GM12865 (cell line): ENCODE measurements at regions not wholly inside any gene's neighbourhood (a gene's known extent, or its start where the extent isn't known, plus 50 kb on each side); places are given as distances from the start of the nearest gene placed in this dataset.

Experiments
- DNase-seq: peaks from one replicate; pipeline ENCODE4 v3.0.0; 2010; ENCODE audit warnings: low read depth
- H3K4me3 ChIP-seq: 2 replicates; pipeline ENCODE4 v1.5.1; 2011; ENCODE audit warnings: mild to moderate bottlenecking, low read depth, low read length, control low read depth
- TF ChIP-seq, protein P1 (sequence below): IDR thresholded peaks from 2 replicates; pipeline ENCODE4 v1.5.1; 2011; ENCODE audit warnings: low read length, control low read depth, low read depth, inconsistent platforms; ENCODE audit not compliant: insufficient read depth; ENCODE audit errors: missing control alignments

DNA sequence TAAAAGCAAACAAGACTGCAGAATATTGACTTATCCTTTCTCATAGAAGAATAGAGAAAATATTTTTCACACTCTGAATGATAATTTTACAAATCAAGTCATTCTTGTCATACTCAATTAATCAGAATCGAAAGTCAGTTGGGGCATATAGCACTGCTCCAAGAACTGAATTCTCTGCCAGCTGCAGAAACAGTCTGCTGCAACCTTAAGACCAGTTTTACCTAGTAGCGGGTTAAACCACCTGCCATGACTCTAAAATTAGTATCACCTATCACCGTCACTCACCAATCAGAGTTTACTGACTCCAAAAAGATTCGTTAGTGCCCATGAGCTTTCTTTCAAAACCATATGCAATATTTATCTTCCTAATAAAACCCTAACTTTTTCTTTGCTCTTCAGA lies 429.0 kb upstream of the GRM3 start:
- H3K4me3 ChIP-seq = no peak overlapping the region
- DNase-seq = no peak
- TF ChIP-seq, protein P1, sequence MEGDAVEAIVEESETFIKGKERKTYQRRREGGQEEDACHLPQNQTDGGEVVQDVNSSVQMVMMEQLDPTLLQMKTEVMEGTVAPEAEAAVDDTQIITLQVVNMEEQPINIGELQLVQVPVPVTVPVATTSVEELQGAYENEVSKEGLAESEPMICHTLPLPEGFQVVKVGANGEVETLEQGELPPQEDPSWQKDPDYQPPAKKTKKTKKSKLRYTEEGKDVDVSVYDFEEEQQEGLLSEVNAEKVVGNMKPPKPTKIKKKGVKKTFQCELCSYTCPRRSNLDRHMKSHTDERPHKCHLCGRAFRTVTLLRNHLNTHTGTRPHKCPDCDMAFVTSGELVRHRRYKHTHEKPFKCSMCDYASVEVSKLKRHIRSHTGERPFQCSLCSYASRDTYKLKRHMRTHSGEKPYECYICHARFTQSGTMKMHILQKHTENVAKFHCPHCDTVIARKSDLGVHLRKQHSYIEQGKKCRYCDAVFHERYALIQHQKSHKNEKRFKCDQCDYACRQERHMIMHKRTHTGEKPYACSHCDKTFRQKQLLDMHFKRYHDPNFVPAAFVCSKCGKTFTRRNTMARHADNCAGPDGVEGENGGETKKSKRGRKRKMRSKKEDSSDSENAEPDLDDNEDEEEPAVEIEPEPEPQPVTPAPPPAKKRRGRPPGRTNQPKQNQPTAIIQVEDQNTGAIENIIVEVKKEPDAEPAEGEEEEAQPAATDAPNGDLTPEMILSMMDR = no peak

DNA sequence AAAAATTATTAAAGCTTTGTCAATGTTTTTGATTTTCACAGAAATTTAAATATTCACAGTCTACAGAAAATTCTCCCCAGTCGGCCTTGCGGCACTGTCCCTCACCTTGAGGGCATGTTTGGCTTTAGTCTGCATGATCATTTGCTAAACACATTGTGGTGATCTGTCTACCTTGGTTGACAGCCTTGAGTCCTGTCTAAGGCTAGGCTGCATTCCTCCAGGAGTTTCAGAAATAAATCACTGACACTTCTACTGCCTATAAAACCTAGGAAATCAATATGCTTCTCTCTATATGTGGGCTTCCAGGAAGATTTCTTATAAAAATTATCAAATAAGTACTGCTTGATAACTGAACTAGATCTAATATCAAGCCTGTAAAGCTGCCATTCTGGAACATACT lies 430.7 kb upstream of the GRM3 start:
- no peak for DNase-seq
- H3K4me3 ChIP-seq = no peak overlapping the region
- TF ChIP-seq, protein P1 = no peak

DNA sequence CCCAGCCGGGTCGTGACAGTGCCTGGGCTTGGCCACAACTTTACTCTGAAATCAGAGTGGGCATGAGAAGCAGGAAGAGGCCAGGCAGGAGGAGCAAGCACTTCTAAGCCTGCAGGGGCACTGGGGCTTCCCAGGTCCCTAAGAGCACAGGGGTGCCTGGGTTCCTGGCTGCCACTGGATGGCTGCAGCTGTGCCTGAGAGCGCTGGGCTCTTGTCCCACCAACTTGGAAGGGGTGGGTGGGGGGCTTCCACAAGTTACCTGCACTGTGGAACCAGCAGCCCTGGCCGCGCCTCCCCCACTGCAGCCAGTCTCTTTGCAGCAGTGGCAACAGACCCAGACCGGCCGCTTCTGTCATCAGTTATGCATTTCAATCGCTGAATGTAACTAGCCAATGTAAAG lies 434.7 kb upstream of the GRM3 start:
- no peak for DNase-seq
- TF ChIP-seq, protein P1 = no peak
- no peak overlapping the region for H3K4me3 ChIP-seq

DNA sequence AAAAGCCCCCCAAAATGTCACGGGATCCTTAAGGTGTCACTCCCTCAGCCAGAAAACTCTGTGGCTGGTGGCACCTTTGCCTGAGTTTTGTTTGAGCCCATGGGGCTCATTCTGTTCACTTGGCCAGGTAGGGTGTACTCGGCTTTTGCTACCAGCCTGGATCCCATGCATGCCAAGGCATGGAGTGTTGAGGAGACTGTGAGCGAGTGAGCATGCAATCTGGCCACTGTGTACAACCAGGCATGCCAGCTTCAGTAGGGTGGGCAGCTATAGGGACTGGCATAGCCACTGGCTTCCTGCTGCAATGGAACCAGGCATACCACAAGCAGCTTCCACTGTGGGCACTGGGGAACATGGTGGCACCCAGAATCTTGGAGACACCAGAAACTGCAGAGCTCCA lies 436.0 kb upstream of the GRM3 start:
- no peak for DNase-seq
- TF ChIP-seq, protein P1 = no peak
- no peak overlapping the region for H3K4me3 ChIP-seq

DNA sequence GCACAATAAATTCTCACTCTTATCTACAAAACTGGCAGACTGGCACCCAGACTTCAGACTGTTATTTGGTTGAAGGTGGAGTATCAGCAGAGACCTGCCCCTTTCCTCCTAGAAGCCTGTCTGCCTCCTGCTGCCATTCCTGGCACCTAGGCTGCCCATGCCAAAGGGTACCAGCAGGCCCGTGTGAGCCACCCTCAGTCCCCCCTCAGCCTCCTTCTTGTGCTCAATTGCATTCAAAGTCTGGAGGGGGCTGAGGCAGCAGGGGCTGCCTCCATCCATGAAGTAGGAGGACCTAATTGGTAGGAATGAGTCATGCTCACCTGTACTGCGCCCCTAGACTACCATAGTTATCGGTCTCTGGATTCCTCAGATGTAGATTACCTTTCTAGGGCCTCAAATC lies 440.9 kb upstream of the GRM3 start:
- no peak for DNase-seq
- TF ChIP-seq, protein P1 = no peak

DNA sequence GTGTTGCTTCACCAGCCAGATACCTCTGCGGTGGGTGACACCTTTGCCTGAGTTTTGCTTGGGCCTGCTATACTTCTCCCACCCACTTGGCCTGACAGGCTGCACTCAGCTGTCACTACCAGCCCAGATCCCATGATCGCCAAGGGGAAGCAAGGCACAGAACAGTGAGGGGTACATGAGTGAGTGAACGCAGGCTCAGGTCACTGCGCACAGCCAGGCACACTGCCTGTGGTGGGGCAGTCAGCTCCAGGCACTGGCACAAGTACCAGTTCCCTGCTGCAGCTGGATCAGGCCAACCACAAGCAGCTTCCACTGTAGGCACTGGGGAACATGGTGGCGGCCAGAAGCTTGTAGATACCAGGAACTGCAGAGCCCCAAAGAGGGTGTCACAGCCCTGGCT lies 441.9 kb upstream of the GRM3 start:
- TF ChIP-seq, protein P1 = no peak
- H3K4me3 ChIP-seq = no peak overlapping the region
- no peak for DNase-seq

More for the DNA sequence above, 440.9 kb upstream of the GRM3 start:
- no peak overlapping the region for H3K4me3 ChIP-seq

DNA sequence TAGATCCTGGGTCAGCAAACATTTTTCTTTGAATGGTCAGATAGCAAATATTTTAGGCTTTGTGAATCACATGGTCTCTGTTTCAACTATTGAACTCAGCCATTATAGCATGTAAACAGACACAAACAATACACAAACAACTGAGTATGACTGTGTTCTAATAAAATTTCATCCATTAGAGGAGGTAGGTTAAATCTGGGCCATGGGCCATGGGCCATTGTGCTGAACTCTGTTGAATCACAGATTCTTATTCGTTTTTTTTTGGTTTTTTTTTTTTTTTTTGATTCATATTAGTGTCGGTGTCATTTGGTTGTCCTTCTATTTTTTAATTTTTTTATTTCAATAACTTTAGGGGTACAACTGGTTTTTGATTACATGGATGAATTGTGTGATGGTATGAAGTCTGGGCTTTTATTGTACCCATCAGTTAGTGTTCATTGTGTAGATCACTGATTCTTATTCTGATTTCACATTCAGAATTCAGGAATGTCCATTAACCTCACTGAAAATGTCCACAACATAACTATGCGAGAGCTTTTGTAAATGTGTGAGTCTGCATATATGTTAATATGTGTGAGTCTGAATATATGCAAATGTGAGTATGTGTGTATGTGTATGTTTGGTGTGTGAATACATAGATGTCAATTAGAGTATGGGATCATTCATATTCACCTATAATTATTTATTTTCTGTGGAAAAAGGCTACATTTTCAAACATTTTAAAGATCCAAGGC lies 443.7 kb upstream of the GRM3 start:
- no peak for DNase-seq

More for the DNA sequence above, 443.7 kb upstream of the GRM3 start:
- TF ChIP-seq, protein P1 = no peak
- no peak overlapping the region for H3K4me3 ChIP-seq
